Ectodermal cell (in vitro differentiated cells): ENCODE measurements at regions not wholly inside any gene's neighbourhood (a gene's known extent, or its start where the extent isn't known, plus 50 kb on each side); places are given as distances from the start of the nearest gene placed in this dataset.

Experiments used
- H3K27ac ChIP-seq: 2 replicates; pipeline ENCODE4 v1.7.0; 2013; ENCODE audit warnings: mild to moderate bottlenecking, low read depth, low read length; ENCODE audit not compliant: insufficient read depth, poor library complexity, severe bottlenecking
- H3K27me3 ChIP-seq: 2 replicates; pipeline ENCODE4 v1.7.0; 2013; ENCODE audit warnings: mild to moderate bottlenecking, low read length; ENCODE audit not compliant: insufficient read depth, control insufficient read depth, poor library complexity, severe bottlenecking
- H3K36me3 ChIP-seq: one replicate; pipeline ENCODE4 v1.7.0; 2013; ENCODE audit warnings: low read length; ENCODE audit not compliant: control insufficient read depth, insufficient read depth
- H3K4me1 ChIP-seq: one replicate; pipeline ENCODE4 v1.7.0; 2013; ENCODE audit warnings: low read length; ENCODE audit not compliant: control insufficient read depth, insufficient read depth
- H3K4me3 ChIP-seq: 2 replicates; pipeline ENCODE4 v1.7.0; 2013; ENCODE audit warnings: low read depth, low read length, control low read depth; ENCODE audit not compliant: insufficient read depth
- H3K9me3 ChIP-seq: 2 replicates; pipeline ENCODE4 v1.7.0; 2013; ENCODE audit warnings: mild to moderate bottlenecking, low read length, moderate library complexity; ENCODE audit not compliant: control insufficient read depth
- WGBS, 2 experiments: methylation state at CpG; one replicate each; pipeline ENCODE4 v1.1.7; 2013; ENCODE audit warnings: missing lambda C conversion rate in 2 of 2; 5-methylcytosine and 5-hydroxymethylcytosine counted together

- H3K4me3 ChIP-seq = peak overlapping the region; percentile 17
These were observed 213.1 kb upstream of the MID1 start for GRCh38 chrX:10833299-10834169.

DNA sequence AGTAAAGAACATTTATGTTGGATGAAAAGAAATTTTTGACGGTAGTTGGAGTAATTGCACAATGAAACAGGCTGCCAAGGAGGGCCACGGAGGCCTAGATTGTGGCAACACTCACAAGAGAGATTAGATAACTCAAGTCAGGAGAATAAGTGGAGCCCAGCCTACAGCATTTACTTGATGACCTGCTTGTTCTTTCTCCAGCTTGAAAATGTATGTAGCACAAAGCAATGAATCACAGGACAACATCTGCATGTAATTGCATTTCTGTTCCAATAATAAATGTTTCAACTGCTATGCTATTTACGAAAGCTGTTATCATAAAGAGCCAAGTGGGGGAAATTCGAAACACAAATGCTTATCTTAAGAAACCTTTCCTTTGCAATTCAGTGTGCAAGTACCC lies 221.2 kb upstream of the MID1 start:
- Histone ChIP-seq H3K9me3 (no peaks in the 10 kb centered on the region), H3K27me3 (no peaks in the 10 kb centered on the region), H3K4me1 (no peaks in the 10 kb centered on the region), H3K4me3 (no peak overlapping the region), H3K27ac (no peak overlapping the region), H3K36me3 (no peaks in the 10 kb centered on the region)
- WGBS, 2 experiments = 93 to 96% methylated on average over 3 to 4 of the region's 4 CpGs

More at GRCh38 chrX:10833299-10834169, 213.1 kb upstream of the MID1 start:
- H3K27me3 ChIP-seq = no peaks in the 10 kb centered on the region
- H3K9me3 ChIP-seq = no peaks in the 10 kb centered on the region
- H3K36me3 ChIP-seq = no peaks in the 10 kb centered on the region
- 40 to 50% methylated on average over 9 to 13 of the region's 13 CpGs for WGBS, 2 experiments
- H3K4me1 ChIP-seq = peaks cover 5% of the 10 kb centered on the region
- no peak overlapping the region for H3K27ac ChIP-seq

DNA sequence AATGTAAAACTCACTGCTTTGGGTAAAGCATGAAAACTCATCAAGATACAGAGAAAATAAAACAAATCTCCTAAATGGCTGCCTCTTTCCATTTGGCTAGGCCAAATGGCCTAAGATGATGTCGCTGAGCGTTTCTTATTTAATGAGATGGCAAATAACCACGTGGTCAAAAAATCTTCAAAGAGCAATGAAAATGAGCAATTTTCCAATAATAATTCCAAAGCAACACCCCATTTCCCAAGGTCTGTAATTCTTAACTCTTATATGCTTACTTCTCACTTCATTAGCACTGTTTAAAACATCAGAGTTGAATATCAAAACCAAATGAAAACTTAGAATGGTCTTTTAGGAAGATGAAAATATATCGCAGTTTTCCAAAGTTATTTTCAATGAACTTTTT lies 222.3 kb upstream of the MID1 start:
- Histone ChIP-seq H3K36me3 (no peaks in the 10 kb centered on the region), H3K4me3 (no peak overlapping the region), H3K27ac (no peak overlapping the region), H3K4me1 (no peaks in the 10 kb centered on the region), H3K9me3 (no peaks in the 10 kb centered on the region), H3K27me3 (no peaks in the 10 kb centered on the region)
- 90 to 92% methylated on average over 4 of the region's 4 CpGs for WGBS, 2 experiments

- Histone ChIP-seq H3K36me3 (no peaks in the 10 kb centered on the region), H3K27ac (no peak overlapping the region), H3K9me3 (no peaks in the 10 kb centered on the region), H3K4me3 (no peak overlapping the region), H3K27me3 (no peaks in the 10 kb centered on the region), H3K4me1 (no peaks in the 10 kb centered on the region)
These were observed 226.9 kb upstream of the MID1 start for GRCh38 chrX:10847333-10847732.

- Histone ChIP-seq H3K4me3 (no peak overlapping the region), H3K36me3 (no peaks in the 10 kb centered on the region), H3K27ac (no peak overlapping the region), H3K9me3 (no peaks in the 10 kb centered on the region), H3K4me1 (no peaks in the 10 kb centered on the region), H3K27me3 (no peaks in the 10 kb centered on the region)
These were observed 231.4 kb upstream of the MID1 start for GRCh38 chrX:10851809-10852208.

- Histone ChIP-seq H3K4me1 (no peaks in the 10 kb centered on the region), H3K4me3 (no peak overlapping the region), H3K9me3 (no peaks in the 10 kb centered on the region), H3K27me3 (no peaks in the 10 kb centered on the region), H3K36me3 (no peaks in the 10 kb centered on the region), H3K27ac (no peak overlapping the region)
- 65 to 70% methylated on average over 7 of the region's 7 CpGs for WGBS, 2 experiments
These were observed 234.2 kb upstream of the MID1 start for GRCh38 chrX:10854594-10854993.

DNA sequence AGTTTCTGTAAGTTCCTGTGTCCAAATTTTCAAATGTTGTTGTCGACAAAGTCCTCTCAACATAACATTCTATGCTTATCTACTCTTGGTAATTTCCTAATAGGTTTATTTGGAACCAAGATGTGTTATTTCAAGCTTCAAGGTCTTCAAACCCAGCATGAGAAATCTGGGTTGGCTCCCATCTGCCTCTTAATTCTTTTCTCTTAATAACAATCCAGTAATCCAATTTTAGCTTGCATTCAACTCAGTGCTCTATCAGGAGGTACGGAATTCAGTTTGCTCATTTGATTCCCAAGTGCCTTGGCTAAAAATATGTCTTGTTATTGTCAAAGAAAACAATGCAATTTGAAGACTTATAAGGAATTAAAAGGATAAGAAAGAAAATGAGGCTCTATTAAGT lies 235.5 kb upstream of the MID1 start:
- Histone ChIP-seq H3K27me3 (no peaks in the 10 kb centered on the region), H3K4me1 (no peaks in the 10 kb centered on the region), H3K27ac (no peak overlapping the region), H3K4me3 (no peak overlapping the region), H3K36me3 (no peaks in the 10 kb centered on the region), H3K9me3 (no peaks in the 10 kb centered on the region)
- 97% methylated on average over 2 of the region's 2 CpGs; no CpG with 5 or more reads in 1 of the 2 experiments for WGBS, 2 experiments

- Histone ChIP-seq H3K27me3 (no peaks in the 10 kb centered on the region), H3K4me1 (no peaks in the 10 kb centered on the region), H3K36me3 (no peaks in the 10 kb centered on the region), H3K9me3 (no peaks in the 10 kb centered on the region), H3K4me3 (no peak overlapping the region), H3K27ac (no peak overlapping the region)
- 91 to 94% methylated on average over 7 of the region's 7 CpGs for WGBS, 2 experiments
These were observed 236.4 kb upstream of the MID1 start for GRCh38 chrX:10856797-10857196.

DNA sequence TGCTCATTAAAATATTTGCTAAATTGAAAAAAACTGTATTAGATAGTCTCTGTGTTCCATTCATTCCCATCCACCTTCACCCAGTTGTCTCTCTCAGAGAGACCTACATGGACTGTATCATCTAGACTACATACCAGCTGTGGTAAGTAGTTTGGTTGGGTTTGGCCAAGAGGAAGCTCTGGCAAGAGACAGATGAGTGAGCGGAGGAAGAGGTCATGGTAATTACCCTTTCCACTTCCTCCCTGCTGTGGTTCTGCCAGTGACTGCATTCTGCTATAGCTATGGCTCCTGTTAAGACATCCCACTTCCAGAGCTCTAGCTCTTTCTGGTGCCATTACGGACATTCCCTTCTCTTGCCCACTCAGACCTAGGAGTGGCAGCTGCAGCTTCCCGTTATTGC lies 239.0 kb upstream of the MID1 start:
- WGBS, 2 experiments = 95 to 98% methylated on average over 3 of the region's 3 CpGs
- Histone ChIP-seq H3K27ac (no peak overlapping the region), H3K27me3 (no peaks in the 10 kb centered on the region), H3K4me3 (no peak overlapping the region), H3K36me3 (no peaks in the 10 kb centered on the region), H3K9me3 (no peaks in the 10 kb centered on the region), H3K4me1 (no peaks in the 10 kb centered on the region)

GRCh38 chrX:10875995-10876394 lies 235.1 kb upstream of the HCCS start:
- Histone ChIP-seq H3K27ac (no peak overlapping the region), H3K27me3 (no peaks in the 10 kb centered on the region), H3K9me3 (no peaks in the 10 kb centered on the region), H3K4me3 (no peak overlapping the region), H3K36me3 (no peaks in the 10 kb centered on the region), H3K4me1 (no peaks in the 10 kb centered on the region)
- 88 to 96% methylated on average over 1 of the region's 1 CpG for WGBS, 2 experiments
